HEK293 (cell line): ENCODE measurements at regions not wholly inside any gene's neighbourhood (a gene's known extent, or its start where the extent isn't known, plus 50 kb on each side); places are given as distances from the start of the nearest gene placed in this dataset.

Source experiments
- CTCF ChIA-PET: fragments of 350-600 bp; formaldehyde crosslinking; extraction: SDS; loops from one replicate; lab custom pipeline; 2021; ENCODE audit warnings: antibody characterized with exemption; lab: Yijun Ruan, JAX
- POLR2A ChIA-PET: fragments of 300-600 bp; formaldehyde crosslinking; extraction: SDS; loops from one replicate; lab custom pipeline; 2020; ENCODE audit warnings: antibody characterized with exemption, inconsistent platforms; lab: Yijun Ruan, JAX
- H3K27ac ChIP-seq: fragments of 200-500 bp; sonication (Bioruptor generic); 2 replicates; pipeline ENCODE4 v1.5.1; 2014; ENCODE audit warnings: low read depth, low read length, control low read depth, inconsistent platforms; ENCODE audit errors: extremely low read depth
- H3K36me3 ChIP-seq, 2 experiments: fragments of 200-500 bp in 1 of 2; sonication (Bioruptor generic) in 1 of 2; 1 replicate in 1 of 2; 2 replicates in 1 of 2; pipeline ENCODE4 v1.5.1; 2014 to 2017; ENCODE audit warnings: inconsistent platforms in 2 of 2, low read length in 2 of 2; ENCODE audit not compliant: control insufficient read depth in 2 of 2, insufficient read depth in 1 of 2
- H3K4me1 ChIP-seq: fragments of 200-500 bp; sonication (Bioruptor generic); 2 replicates; pipeline ENCODE4 v1.5.1; 2014; ENCODE audit warnings: mild to moderate bottlenecking, low read length, inconsistent platforms; ENCODE audit not compliant: control insufficient read depth, insufficient read depth
- H3K4me3 ChIP-seq: 2 replicates; pipeline ENCODE4 v1.5.1; 2011; ENCODE audit warnings: low read depth, mild to moderate bottlenecking, control low read depth, low read length, moderate library complexity
- H3K9me3 ChIP-seq: fragments of 200-500 bp; sonication (Bioruptor generic); 2 replicates; pipeline ENCODE4 v1.5.1; 2014; ENCODE audit warnings: low read depth, low read length, inconsistent platforms; ENCODE audit not compliant: control insufficient read depth, insufficient read depth
- GLIS2 ChIP-seq: fragments of 450-650 bp; formaldehyde crosslinking; IDR thresholded peaks from 2 replicates; pipeline ENCODE4 v1.5.1; 2016; ENCODE audit warnings: missing biosample characterization, missing genetic modification characterization
- KLF7 ChIP-seq: fragments of 450-650 bp; formaldehyde crosslinking; IDR thresholded peaks from 2 replicates; pipeline ENCODE4 v1.5.1; 2016; ENCODE audit warnings: missing biosample characterization, missing genetic modification characterization, borderline replicate concordance
- KLF8 ChIP-seq: fragments of 450-650 bp; formaldehyde crosslinking; IDR thresholded peaks from 2 replicates; pipeline ENCODE4 v1.5.1; 2016; ENCODE audit warnings: missing biosample characterization, missing genetic modification characterization
- KLF9 ChIP-seq: fragments of 450-650 bp; formaldehyde crosslinking; IDR thresholded peaks from 2 replicates; pipeline ENCODE4 v1.5.1; 2016; ENCODE audit warnings: missing biosample characterization, missing genetic modification characterization, low read depth
- OVOL3 ChIP-seq: fragments of 450-650 bp; formaldehyde crosslinking; IDR thresholded peaks from 2 replicates; pipeline ENCODE4 v1.5.1; 2016; ENCODE audit warnings: missing biosample characterization, missing genetic modification characterization
- PBX3 ChIP-seq: sonication (generic); formaldehyde crosslinking; IDR thresholded peaks from 2 replicates; pipeline ENCODE4 v1.8.1; 2022; ENCODE audit warnings: mild to moderate bottlenecking, moderate library complexity, missing genetic modification reagents
- PRDM1 ChIP-seq: fragments of 450-650 bp; formaldehyde crosslinking; IDR thresholded peaks from 2 replicates; pipeline ENCODE4; 2016; ENCODE audit warnings: missing biosample characterization, missing genetic modification characterization
- ZBTB8A ChIP-seq: fragments of 450-650 bp; formaldehyde crosslinking; IDR thresholded peaks from 2 replicates; pipeline ENCODE4 v1.5.1; 2016; ENCODE audit warnings: missing biosample characterization, missing genetic modification characterization
- ZFHX2 ChIP-seq: fragments of 450-650 bp; formaldehyde crosslinking; conservative IDR thresholded peaks from 2 replicates; pipeline ENCODE4 v1.5.1; 2016; ENCODE audit warnings: missing biosample characterization, missing genetic modification characterization
- ZNF10 ChIP-seq: fragments of 450-650 bp; formaldehyde crosslinking; IDR thresholded peaks from 2 replicates; pipeline ENCODE4 v1.5.1; 2017; ENCODE audit warnings: missing biosample characterization, missing genetic modification characterization
- ZNF155 ChIP-seq: fragments of 450-650 bp; formaldehyde crosslinking; IDR thresholded peaks from 2 replicates; pipeline ENCODE4 v1.5.1; 2016; ENCODE audit warnings: missing biosample characterization, missing genetic modification characterization
- ZNF2 ChIP-seq: fragments of 450-650 bp; formaldehyde crosslinking; IDR thresholded peaks from 2 replicates; pipeline ENCODE4 v1.5.1; 2016; ENCODE audit warnings: missing biosample characterization, missing genetic modification characterization
- ZNF221 ChIP-seq: fragments of 450-650 bp; formaldehyde crosslinking; IDR thresholded peaks from 2 replicates; pipeline ENCODE4 v1.5.1; 2017; ENCODE audit warnings: missing biosample characterization, missing genetic modification characterization, borderline replicate concordance
- ZNF248 ChIP-seq: fragments of 450-650 bp; formaldehyde crosslinking; IDR thresholded peaks from 2 replicates; pipeline ENCODE4 v1.5.1; 2017; ENCODE audit warnings: missing biosample characterization, missing genetic modification characterization
- ZNF266 ChIP-seq: fragments of 450-650 bp; formaldehyde crosslinking; IDR thresholded peaks from 2 replicates; pipeline ENCODE4 v1.5.1; 2016; ENCODE audit warnings: missing biosample characterization, missing genetic modification characterization, low read depth
- ZNF280C ChIP-seq: fragments of 450-650 bp; formaldehyde crosslinking; IDR thresholded peaks from 2 replicates; pipeline ENCODE4 v1.5.1; 2016; ENCODE audit warnings: missing biosample characterization, missing genetic modification characterization
- ZNF354C ChIP-seq: fragments of 450-650 bp; formaldehyde crosslinking; IDR thresholded peaks from 2 replicates; pipeline ENCODE4 v1.5.1; 2016; ENCODE audit warnings: missing biosample characterization, missing genetic modification characterization, low read depth, borderline replicate concordance
- ZNF366 ChIP-seq: fragments of 450-650 bp; formaldehyde crosslinking; conservative IDR thresholded peaks from 2 replicates; pipeline ENCODE4 v1.5.1; 2016; ENCODE audit warnings: missing biosample characterization, missing genetic modification characterization
- ZNF514 ChIP-seq: fragments of 450-650 bp; formaldehyde crosslinking; IDR thresholded peaks from 2 replicates; pipeline ENCODE4 v1.5.1; 2016; ENCODE audit warnings: missing biosample characterization, missing genetic modification characterization
- ZNF544 ChIP-seq: fragments of 450-650 bp; formaldehyde crosslinking; IDR thresholded peaks from 2 replicates; pipeline ENCODE4 v1.5.0; 2017; ENCODE audit warnings: missing biosample characterization, missing genetic modification characterization
- ZNF585B ChIP-seq: fragments of 450-650 bp; formaldehyde crosslinking; IDR thresholded peaks from 2 replicates; pipeline ENCODE4 v1.5.1; 2016; ENCODE audit warnings: missing biosample characterization, missing genetic modification characterization
- ZNF621 ChIP-seq: fragments of 450-650 bp; formaldehyde crosslinking; IDR thresholded peaks from 2 replicates; pipeline ENCODE4 v1.5.1; 2017; ENCODE audit warnings: missing biosample characterization, missing genetic modification characterization
- ZNF785 ChIP-seq: fragments of 450-650 bp; formaldehyde crosslinking; IDR thresholded peaks from 2 replicates; pipeline ENCODE4 v1.5.1; 2016; ENCODE audit warnings: missing biosample characterization, missing genetic modification characterization
- TF ChIP-seq, protein P1 (sequence below): fragments of 450-650 bp; formaldehyde crosslinking; IDR thresholded peaks from 2 replicates; pipeline ENCODE4 v1.5.1; 2016; ENCODE audit warnings: missing biosample characterization, missing genetic modification characterization
- TF ChIP-seq, protein P2 (sequence below): fragments of 450-650 bp; formaldehyde crosslinking; IDR thresholded peaks from 2 replicates; pipeline ENCODE4 v1.5.1; 2016; ENCODE audit warnings: missing biosample characterization, missing genetic modification characterization
- TF ChIP-seq, protein P3 (sequence below): fragments of 450-650 bp; formaldehyde crosslinking; conservative IDR thresholded peaks from 2 replicates; pipeline ENCODE4 v1.5.1; 2016; ENCODE audit warnings: low read depth, missing biosample characterization, missing genetic modification characterization

DNA sequence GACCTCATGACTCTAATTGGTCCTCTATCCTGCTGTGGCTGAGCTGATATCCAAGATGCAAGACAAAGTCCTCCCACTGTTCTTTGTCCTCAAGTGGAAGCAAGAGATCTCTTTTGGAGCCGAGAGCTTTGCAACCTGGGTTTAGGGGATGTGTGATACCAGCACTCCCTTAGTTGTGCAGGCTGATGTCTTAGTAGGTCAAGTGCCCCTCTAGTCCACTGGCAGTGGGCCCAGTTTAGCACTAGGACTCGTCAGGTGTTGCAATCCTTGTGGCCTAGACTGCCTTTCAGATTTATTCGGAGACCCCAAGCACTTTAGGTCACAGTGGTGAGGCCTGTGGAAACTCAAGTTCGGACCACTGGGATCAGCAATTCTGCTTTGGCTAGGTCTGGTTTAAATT lies 64.0 kb downstream of the GPRASP3 start:
- CTCF ChIA-PET = no interaction called here
- Histone ChIP-seq H3K4me3 (no peak overlapping the region), H3K9me3 (no peaks in the 10 kb centered on the region), H3K4me1 (no peaks in the 10 kb centered on the region), H3K27ac (no peak overlapping the region), H3K36me3 (peaks cover 0 to 22% of the 10 kb centered on the region in 2 experiments; a peak in 1 of 3 replicates)
- POLR2A ChIA-PET = no interaction called here
- no peak for TF ChIP-seq ZNF266 (tag by site-specific recombination)
- TF ChIP-seq ZNF785 (tag by site-specific recombination) = no peak
- no peak for TF ChIP-seq ZNF621 (tag by site-specific recombination)
- TF ChIP-seq PBX3 = no peak
- no peak for TF ChIP-seq ZNF221
- no peak for TF ChIP-seq GLIS2 (tag by site-specific recombination)
- no peak for TF ChIP-seq ZFHX2
- TF ChIP-seq OVOL3 (tag by site-specific recombination) = no peak
- no peak for TF ChIP-seq ZNF10 (tag by site-specific recombination)
- TF ChIP-seq ZNF585B = no peak
- TF ChIP-seq, protein P1, sequence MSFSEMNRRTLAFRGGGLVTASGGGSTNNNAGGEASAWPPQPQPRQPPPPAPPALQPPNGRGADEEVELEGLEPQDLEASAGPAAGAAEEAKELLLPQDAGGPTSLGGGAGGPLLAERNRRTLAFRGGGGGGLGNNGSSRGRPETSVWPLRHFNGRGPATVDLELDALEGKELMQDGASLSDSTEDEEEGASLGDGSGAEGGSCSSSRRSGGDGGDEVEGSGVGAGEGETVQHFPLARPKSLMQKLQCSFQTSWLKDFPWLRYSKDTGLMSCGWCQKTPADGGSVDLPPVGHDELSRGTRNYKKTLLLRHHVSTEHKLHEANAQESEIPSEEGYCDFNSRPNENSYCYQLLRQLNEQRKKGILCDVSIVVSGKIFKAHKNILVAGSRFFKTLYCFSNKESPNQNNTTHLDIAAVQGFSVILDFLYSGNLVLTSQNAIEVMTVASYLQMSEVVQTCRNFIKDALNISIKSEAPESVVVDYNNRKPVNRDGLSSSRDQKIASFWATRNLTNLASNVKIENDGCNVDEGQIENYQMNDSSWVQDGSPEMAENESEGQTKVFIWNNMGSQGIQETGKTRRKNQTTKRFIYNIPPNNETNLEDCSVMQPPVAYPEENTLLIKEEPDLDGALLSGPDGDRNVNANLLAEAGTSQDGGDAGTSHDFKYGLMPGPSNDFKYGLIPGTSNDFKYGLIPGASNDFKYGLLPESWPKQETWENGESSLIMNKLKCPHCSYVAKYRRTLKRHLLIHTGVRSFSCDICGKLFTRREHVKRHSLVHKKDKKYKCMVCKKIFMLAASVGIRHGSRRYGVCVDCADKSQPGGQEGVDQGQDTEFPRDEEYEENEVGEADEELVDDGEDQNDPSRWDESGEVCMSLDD (tag by site-specific recombination) = no peak
- no peak for TF ChIP-seq KLF7
- no peak for TF ChIP-seq ZNF366 (tag by site-specific recombination)
- no peak for TF ChIP-seq ZNF544 (tag by site-specific recombination)
- TF ChIP-seq ZNF280C (tag by site-specific recombination) = no peak
- no peak for TF ChIP-seq KLF9
- no peak for TF ChIP-seq ZNF2 (tag by site-specific recombination)
- TF ChIP-seq ZNF155 = no peak

DNA sequence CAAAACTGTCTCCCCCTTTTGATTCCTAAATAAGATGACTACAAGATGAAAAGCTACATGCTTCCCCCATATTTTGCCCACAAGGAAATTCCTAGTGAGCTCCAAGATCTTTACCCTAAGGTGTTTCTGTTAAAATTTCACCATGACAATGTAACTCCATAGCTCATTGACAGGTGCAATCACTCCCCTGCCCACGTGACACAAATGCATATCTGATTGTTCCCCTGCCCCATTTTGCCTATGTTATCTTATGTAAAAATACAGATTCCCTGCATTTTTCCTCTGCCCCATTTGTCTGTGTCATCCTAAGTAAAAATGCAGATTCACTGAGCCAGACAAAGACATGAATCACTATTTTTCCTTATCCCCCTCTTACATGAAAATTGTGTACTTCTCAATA lies 66.7 kb downstream of the GPRASP3 start:
- CTCF ChIA-PET = no interaction called here
- TF ChIP-seq ZNF248 (tag by site-specific recombination) = no peak
- no peak for TF ChIP-seq ZNF621 (tag by site-specific recombination)
- no peak for TF ChIP-seq ZNF2 (tag by site-specific recombination)
- TF ChIP-seq PRDM1 (tag by site-specific recombination) = no peak
- TF ChIP-seq, protein P2, sequence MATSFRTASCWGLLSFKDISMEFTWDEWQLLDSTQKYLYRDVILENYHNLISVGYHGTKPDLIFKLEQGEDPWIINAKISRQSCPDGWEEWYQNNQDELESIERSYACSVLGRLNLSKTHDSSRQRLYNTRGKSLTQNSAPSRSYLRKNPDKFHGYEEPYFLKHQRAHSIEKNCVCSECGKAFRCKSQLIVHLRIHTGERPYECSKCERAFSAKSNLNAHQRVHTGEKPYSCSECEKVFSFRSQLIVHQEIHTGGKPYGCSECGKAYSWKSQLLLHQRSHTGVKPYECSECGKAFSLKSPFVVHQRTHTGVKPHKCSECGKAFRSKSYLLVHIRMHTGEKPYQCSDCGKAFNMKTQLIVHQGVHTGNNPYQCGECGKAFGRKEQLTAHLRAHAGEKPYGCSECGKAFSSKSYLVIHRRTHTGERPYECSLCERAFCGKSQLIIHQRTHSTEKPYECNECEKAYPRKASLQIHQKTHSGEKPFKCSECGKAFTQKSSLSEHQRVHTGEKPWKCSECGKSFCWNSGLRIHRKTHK (tag by site-specific recombination) = no peak
- TF ChIP-seq, protein P3, sequence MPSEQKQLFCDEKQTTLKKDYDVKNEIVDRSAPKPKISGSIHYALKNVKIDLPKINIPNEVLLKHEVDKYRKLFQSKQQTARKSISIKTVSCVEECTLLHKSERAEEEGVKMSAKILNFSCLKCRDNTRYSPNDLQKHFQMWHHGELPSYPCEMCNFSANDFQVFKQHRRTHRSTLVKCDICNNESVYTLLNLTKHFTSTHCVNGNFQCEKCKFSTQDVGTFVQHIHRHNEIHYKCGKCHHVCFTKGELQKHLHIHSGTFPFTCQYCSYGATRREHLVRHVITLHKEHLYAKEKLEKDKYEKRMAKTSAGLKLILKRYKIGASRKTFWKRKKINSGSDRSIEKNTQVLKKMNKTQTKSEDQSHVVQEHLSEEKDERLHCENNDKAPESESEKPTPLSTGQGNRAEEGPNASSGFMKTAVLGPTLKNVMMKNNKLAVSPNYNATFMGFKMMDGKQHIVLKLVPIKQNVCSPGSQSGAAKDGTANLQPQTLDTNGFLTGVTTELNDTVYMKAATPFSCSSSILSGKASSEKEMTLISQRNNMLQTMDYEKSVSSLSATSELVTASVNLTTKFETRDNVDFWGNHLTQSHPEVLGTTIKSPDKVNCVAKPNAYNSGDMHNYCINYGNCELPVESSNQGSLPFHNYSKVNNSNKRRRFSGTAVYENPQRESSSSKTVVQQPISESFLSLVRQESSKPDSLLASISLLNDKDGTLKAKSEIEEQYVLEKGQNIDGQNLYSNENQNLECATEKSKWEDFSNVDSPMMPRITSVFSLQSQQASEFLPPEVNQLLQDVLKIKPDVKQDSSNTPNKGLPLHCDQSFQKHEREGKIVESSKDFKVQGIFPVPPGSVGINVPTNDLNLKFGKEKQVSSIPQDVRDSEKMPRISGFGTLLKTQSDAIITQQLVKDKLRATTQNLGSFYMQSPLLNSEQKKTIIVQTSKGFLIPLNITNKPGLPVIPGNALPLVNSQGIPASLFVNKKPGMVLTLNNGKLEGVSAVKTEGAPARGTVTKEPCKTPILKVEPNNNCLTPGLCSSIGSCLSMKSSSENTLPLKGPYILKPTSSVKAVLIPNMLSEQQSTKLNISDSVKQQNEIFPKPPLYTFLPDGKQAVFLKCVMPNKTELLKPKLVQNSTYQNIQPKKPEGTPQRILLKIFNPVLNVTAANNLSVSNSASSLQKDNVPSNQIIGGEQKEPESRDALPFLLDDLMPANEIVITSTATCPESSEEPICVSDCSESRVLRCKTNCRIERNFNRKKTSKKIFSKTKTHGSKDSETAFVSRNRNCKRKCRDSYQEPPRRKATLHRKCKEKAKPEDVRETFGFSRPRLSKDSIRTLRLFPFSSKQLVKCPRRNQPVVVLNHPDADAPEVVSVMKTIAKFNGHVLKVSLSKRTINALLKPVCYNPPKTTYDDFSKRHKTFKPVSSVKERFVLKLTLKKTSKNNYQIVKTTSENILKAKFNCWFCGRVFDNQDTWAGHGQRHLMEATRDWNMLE (tag by site-specific recombination) = no peak
- TF ChIP-seq ZNF354C = no peak
- TF ChIP-seq ZNF10 (tag by site-specific recombination) = no peak
- no peak for TF ChIP-seq KLF8 (tag by site-specific recombination)
- TF ChIP-seq ZBTB8A = no peak
- TF ChIP-seq ZNF514 (tag by site-specific recombination) = no peak

More for the DNA sequence above, 66.7 kb downstream of the GPRASP3 start:
- POLR2A ChIA-PET = no interaction called here
- Histone ChIP-seq H3K4me3 (no peak overlapping the region), H3K36me3 (peaks cover 0 to 22% of the 10 kb centered on the region in 2 experiments; a peak in 1 of 3 replicates), H3K27ac (no peak overlapping the region), H3K9me3 (no peaks in the 10 kb centered on the region), H3K4me1 (no peaks in the 10 kb centered on the region)
